ENCODE measurements at regions not wholly inside any gene's neighbourhood (a gene's known extent, or its start where the extent isn't known, plus 50 kb on each side); places are given as distances from the start of the nearest gene placed in this dataset.

GRCh38 chr6:84278321-84278998 is 51.0 kb upstream of the CEP162 start:
- TF ChIP-seq CTCF (conservative IDR thresholded peaks at IDR 0.05; ENCODE audit: low read depth, low read length): no peak
- no peak overlapping the region for H3K4me3 ChIP-seq (ENCODE audit: low read depth, low read length)
- peak; percentile 26 for DNase-seq (ENCODE audit: low read depth)
